GM12864 (cell line): ENCODE measurements at regions not wholly inside any gene's neighbourhood (a gene's known extent, or its start where the extent isn't known, plus 50 kb on each side); places are given as distances from the start of the nearest gene placed in this dataset.

Experiments
- DNase-seq: peaks from one replicate; pipeline ENCODE4 v3.0.0-alpha.2; 2011; ENCODE audit warnings: low read depth
- H3K4me3 ChIP-seq: 2 replicates; pipeline ENCODE4 v1.5.1; 2011; ENCODE audit warnings: mild to moderate bottlenecking, low read depth, low read length, control low read depth
- TF ChIP-seq, protein P1 (sequence below): IDR thresholded peaks from 2 replicates; pipeline ENCODE4 v1.5.1; 2011; ENCODE audit warnings: low read depth, mild to moderate bottlenecking, moderate library complexity, low read length, control low read depth, inconsistent platforms; ENCODE audit errors: missing control alignments

- DNase-seq, result no peak
- TF ChIP-seq, protein P1, sequence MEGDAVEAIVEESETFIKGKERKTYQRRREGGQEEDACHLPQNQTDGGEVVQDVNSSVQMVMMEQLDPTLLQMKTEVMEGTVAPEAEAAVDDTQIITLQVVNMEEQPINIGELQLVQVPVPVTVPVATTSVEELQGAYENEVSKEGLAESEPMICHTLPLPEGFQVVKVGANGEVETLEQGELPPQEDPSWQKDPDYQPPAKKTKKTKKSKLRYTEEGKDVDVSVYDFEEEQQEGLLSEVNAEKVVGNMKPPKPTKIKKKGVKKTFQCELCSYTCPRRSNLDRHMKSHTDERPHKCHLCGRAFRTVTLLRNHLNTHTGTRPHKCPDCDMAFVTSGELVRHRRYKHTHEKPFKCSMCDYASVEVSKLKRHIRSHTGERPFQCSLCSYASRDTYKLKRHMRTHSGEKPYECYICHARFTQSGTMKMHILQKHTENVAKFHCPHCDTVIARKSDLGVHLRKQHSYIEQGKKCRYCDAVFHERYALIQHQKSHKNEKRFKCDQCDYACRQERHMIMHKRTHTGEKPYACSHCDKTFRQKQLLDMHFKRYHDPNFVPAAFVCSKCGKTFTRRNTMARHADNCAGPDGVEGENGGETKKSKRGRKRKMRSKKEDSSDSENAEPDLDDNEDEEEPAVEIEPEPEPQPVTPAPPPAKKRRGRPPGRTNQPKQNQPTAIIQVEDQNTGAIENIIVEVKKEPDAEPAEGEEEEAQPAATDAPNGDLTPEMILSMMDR, result no peak
- H3K4me3 ChIP-seq, result no peak overlapping the region
Observed at GRCh38 chr5:8399471-8399870, 530.5 kb downstream of the MTRR start.

DNA sequence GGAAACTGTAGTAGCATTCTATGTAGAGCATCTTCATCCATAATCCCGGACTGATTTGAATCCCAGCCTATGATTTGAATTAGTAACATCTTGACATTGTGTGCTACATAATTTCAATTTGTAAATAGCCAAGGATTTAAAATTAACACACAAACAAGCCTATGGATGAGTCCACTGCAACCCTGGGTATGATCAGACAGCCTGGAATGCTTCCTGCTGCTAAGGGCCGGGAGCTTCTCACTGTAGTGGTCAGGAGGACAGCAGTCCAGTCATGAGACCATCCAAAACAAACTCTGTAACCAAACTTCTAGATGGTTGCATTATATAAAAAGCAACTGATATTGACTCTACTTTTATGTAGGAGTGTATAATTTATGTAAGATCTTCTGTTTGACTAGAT lies 539.3 kb downstream of the MTRR start:
- DNase-seq, result no peak
- TF ChIP-seq, protein P1, result no peak
- H3K4me3 ChIP-seq, result no peak overlapping the region

- TF ChIP-seq, protein P1, result no peak
- H3K4me3 ChIP-seq, result no peak overlapping the region
- DNase-seq, result no peak
Observed at GRCh38 chr5:8410618-8411017, 541.7 kb downstream of the MTRR start.

- H3K4me3 ChIP-seq, result no peak overlapping the region
- DNase-seq, result no peak
- TF ChIP-seq, protein P1, result no peak
Observed at GRCh38 chr5:8413975-8414374, 545.0 kb downstream of the MTRR start.

DNA sequence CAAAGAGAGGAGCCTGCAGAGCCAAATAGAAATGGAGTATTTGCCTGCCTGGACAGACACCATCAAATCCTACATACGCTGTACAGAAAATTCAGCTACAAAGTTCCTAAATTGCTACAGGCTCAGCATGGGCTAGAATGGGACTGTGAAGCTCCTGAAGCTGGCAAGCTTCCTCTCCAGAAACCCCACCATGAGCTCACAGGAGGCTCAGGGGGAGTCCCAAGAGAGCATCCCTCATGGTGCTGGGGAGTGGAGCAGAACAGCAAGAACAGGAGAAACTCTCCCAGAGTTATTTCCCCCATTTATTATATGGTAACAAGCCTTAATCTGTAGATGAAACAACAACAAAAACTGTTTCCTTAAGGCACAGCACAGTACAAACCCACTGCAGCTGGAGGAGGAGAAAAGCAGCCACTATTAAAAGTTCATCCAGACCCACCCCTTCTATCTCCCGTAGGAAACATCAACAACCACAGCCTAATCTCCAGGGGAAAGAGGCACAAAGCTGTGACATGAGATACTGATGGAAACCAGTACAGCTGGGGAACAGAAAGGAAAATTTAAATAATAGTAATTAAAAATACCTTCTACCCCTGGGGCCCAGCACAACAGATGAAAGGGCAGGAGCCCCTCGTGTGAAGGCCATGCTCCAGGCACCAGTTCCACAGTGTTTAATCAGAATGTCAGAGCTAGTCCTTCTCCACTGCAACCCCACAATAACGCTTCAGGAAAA lies 548.5 kb downstream of the MTRR start:
- H3K4me3 ChIP-seq, result no peak overlapping the region
- DNase-seq, result no peak
- TF ChIP-seq, protein P1, result no peak

DNA sequence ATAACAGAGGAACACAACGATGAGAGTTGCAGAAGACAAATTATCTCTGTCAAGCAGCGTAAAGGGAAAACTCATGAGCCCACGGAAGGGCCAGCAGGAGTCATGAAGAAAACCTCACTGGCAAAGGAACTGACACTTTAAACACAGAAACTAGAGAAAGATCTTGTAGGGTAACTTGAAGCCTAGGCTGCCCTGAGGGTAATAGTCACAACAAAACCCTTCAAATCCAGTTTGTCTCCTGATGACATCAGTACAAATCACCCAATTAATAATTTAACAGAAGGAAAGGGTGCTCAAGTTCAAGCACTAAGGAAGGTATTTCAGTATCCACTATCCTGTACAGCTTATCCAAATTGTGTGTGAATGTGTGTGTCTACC lies 549.1 kb downstream of the MTRR start:
- TF ChIP-seq, protein P1, result no peak
- no peak for DNase-seq
- no peak overlapping the region for H3K4me3 ChIP-seq
